Colonic mucosa (tissue), 4 donors: ENCODE measurements at regions not wholly inside any gene's neighbourhood (a gene's known extent, or its start where the extent isn't known, plus 50 kb on each side); places are given as distances from the start of the nearest gene placed in this dataset.

ENCODE experiments used
- DNase-seq: peaks from one replicate; pipeline ENCODE4 v3.0.0-alpha.2; 2020
- H3K27ac ChIP-seq: fragments of 200-600 bp; one replicate; pipeline ENCODE4 v1.8.0; 2021
- H3K27me3 ChIP-seq: fragments of 200-600 bp; one replicate; pipeline ENCODE4 v1.8.0; 2021
- H3K36me3 ChIP-seq: fragments of 200-600 bp; one replicate; pipeline ENCODE4 v1.8.0; 2021
- H3K4me1 ChIP-seq: fragments of 200-600 bp; one replicate; pipeline ENCODE4 v1.8.0; 2021; ENCODE audit warnings: mild to moderate bottlenecking
- H3K4me3 ChIP-seq: fragments of 200-600 bp; one replicate; pipeline ENCODE4 v1.8.0; 2021
- H3K9ac ChIP-seq, 2 donors: one replicate each; pipeline ENCODE4 v1.7.0; 2013; ENCODE audit warnings: control low read depth in 2 of 2, low read depth in 2 of 2, low read length in 2 of 2
- H3K9me3 ChIP-seq: fragments of 200-600 bp; one replicate; pipeline ENCODE4 v1.8.0; 2021
- intact Hi-C: fragments of 100-400 bp; cut with DNase I; formaldehyde crosslinking; loops from one replicate; pipeline ENCODE4 v1.14.1; 2022
- TF ChIP-seq, protein P1 (sequence below): fragments of 200-600 bp; IDR thresholded peaks from one replicate; pipeline ENCODE4 v1.8.0; 2022; ENCODE audit warnings: antibody characterized with exemption, mild to moderate bottlenecking
- donor health status: healthy.
- donor health status: DM: no; HTN: no; CAD: no.
- donor health status: DM: no; HTN: no; CAD: no.

DNA sequence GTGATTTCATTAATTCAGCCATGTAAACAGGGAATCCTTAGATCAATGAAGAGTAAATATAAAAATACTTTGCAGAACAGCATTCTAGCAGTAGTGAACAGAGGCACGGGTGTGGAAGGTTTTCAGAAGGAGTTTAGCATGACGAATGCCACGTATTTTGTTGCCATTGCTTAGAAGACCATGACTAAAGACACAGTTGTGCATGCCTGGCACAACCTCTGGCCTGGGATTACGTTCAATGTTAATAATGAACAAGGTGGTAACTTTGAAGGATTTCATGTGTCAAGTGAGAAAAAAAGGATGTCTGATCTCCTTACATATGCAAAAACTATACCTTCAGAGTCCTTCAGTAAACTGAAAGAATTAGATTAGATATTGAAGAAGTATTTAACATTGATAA is 171.9 kb downstream of the MAGEB5 start:
- Histone ChIP-seq H3K27ac (no peak overlapping the region), H3K9me3 (no peaks in the 10 kb centered on the region), H3K4me1 (no peaks in the 10 kb centered on the region), H3K4me3 (no peak overlapping the region), H3K9ac (no peak overlapping the region), H3K27me3 (no peaks in the 10 kb centered on the region), H3K36me3 (no peaks in the 10 kb centered on the region)
- no peak for DNase-seq
- intact Hi-C loops, result no loop called here
- TF ChIP-seq, protein P1, sequence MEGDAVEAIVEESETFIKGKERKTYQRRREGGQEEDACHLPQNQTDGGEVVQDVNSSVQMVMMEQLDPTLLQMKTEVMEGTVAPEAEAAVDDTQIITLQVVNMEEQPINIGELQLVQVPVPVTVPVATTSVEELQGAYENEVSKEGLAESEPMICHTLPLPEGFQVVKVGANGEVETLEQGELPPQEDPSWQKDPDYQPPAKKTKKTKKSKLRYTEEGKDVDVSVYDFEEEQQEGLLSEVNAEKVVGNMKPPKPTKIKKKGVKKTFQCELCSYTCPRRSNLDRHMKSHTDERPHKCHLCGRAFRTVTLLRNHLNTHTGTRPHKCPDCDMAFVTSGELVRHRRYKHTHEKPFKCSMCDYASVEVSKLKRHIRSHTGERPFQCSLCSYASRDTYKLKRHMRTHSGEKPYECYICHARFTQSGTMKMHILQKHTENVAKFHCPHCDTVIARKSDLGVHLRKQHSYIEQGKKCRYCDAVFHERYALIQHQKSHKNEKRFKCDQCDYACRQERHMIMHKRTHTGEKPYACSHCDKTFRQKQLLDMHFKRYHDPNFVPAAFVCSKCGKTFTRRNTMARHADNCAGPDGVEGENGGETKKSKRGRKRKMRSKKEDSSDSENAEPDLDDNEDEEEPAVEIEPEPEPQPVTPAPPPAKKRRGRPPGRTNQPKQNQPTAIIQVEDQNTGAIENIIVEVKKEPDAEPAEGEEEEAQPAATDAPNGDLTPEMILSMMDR, result no peak

DNA sequence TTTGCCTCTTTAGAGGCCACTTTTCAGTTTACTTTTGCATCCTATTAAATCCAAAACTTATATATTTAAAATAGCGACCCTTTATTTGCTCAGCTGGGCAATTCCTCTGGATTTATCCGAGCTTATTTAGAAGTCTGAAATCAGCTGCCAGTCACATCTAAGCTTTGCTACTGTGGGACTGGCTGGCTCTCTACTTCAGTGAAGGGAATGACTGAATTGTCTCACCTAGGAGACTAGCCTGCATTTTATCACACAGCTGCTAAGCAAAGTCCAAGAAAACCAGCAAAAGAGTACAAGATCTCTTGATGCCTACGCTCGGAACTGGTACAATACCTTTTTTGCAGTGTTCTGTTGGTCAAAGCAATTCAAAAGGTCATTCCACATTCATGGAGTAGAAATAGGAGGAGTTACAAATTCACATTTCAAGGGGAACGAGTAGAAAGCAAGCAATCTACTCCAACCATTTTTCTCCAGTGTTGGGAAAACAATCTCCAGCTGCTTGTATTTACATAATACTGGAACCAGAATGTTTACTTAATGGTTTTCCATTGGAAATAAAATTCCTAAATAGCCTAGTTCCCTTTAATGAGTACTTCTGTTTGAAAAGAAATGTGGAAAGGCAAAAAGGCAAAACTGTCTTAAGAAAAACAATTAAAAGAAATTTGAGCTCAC is 160.2 kb downstream of the MAGEB5 start:
- no peaks in the 10 kb centered on the region for H3K4me1 ChIP-seq
- TF ChIP-seq, protein P1, result no peak
- intact Hi-C loops, result no loop called here
- no peaks in the 10 kb centered on the region for H3K9me3 ChIP-seq
- H3K36me3 ChIP-seq, result no peaks in the 10 kb centered on the region
- no peak overlapping the region for H3K9ac ChIP-seq
- no peak for DNase-seq
- H3K27ac ChIP-seq, result no peak overlapping the region
- H3K27me3 ChIP-seq, result no peaks in the 10 kb centered on the region
- H3K4me3 ChIP-seq, result no peak overlapping the region

DNA sequence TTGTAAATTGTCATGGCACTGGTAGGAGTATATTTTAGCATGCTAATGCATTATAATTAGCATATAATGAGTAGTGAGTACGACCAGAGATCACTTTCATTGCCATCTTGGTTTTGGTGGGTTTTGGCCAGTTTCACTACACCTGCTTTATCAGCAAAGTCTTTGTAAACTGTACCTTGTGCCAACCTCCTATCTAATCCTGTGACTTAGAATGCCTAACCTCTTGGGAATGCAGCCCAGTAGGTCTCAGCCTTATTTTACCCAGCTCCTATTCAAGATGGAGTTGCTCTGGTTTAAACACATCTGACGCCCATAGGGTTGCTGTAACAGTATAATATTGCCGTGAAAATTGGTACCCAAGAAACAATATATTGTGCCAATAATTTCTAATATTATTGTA is 159.4 kb downstream of the MAGEB5 start:
- Histone ChIP-seq H3K36me3 (no peaks in the 10 kb centered on the region), H3K27ac (no peak overlapping the region), H3K9ac (no peak overlapping the region), H3K4me3 (no peak overlapping the region), H3K4me1 (no peaks in the 10 kb centered on the region), H3K9me3 (no peaks in the 10 kb centered on the region), H3K27me3 (no peaks in the 10 kb centered on the region)
- no peak for DNase-seq
- intact Hi-C loops, result no loop called here
- TF ChIP-seq, protein P1, result no peak

DNA sequence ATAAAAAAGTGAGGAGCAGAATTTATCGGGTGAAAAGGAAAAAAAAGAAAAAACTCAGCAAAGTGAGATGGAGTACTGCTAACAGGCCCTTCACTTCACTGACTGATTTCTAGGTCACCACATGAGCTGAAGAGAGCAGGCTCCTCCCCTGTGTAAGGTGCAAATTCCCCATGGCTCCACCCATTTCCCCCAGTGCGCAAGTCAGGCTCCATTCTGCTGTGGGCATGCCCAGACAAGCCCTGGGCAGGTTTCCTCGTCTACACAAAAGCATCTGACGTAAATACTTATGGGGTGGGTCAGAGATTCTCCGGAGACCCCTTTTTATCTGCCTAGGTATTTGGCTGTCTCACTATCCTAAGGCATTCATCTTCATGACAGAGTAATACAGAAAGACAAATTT is 157.9 kb downstream of the MAGEB5 start:
- H3K9me3 ChIP-seq, result no peaks in the 10 kb centered on the region
- intact Hi-C loops, result no loop called here
- H3K4me1 ChIP-seq, result no peaks in the 10 kb centered on the region
- no peaks in the 10 kb centered on the region for H3K27me3 ChIP-seq
- TF ChIP-seq, protein P1, result no peak
- no peak overlapping the region for H3K27ac ChIP-seq
- H3K4me3 ChIP-seq, result no peak overlapping the region
- H3K9ac ChIP-seq, result no peak overlapping the region
- DNase-seq, result no peak
- no peaks in the 10 kb centered on the region for H3K36me3 ChIP-seq

DNA sequence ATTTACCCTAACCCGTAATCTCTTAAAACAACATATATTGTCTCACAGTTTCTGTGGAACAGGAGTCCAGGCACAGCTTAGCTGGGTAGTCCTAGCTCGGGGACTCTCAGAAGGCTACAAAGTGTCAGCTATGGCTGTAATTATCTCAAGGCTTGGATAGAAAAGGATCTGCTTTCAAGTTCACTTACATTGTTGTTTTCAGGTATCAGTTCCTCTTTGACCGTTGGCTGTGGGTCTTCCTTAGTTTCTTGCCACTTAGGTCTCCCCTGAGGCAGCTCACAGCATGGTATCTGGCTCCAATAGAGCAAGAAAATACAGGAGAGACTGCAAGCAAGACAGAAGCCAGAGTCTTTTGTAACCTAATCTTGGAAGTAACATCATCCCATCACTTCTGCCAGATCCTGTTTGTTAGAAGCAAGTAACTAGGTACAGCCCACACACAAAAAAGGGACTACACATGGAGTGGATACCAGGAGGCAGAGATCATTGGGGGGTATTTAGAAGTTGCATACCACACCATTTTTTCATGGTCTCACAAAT is 137.0 kb downstream of the MAGEB5 start:
- H3K27me3 ChIP-seq, result no peaks in the 10 kb centered on the region
- no peaks in the 10 kb centered on the region for H3K4me1 ChIP-seq
- no peak overlapping the region for H3K9ac ChIP-seq
- intact Hi-C loops, result no loop called here
- no peaks in the 10 kb centered on the region for H3K36me3 ChIP-seq
- DNase-seq, result no peak
- TF ChIP-seq, protein P1, result no peak
- H3K27ac ChIP-seq, result no peak overlapping the region
- H3K9me3 ChIP-seq, result no peaks in the 10 kb centered on the region
- no peak overlapping the region for H3K4me3 ChIP-seq
